Type B pancreatic cell (in vitro differentiated cells): ENCODE measurements at regions not wholly inside any gene's neighbourhood (a gene's known extent, or its start where the extent isn't known, plus 50 kb on each side); places are given as distances from the start of the nearest gene placed in this dataset.

Experiments
- DNase-seq: peaks from one replicate; pipeline ENCODE4 v3.0.0; 2021; ENCODE audit warnings: mixed read lengths; ENCODE audit not compliant: unreplicated experiment; ENCODE audit errors: extremely low spot score
- H3K27ac Mint-ChIP-seq: 2 replicates; pipeline ENCODE4 v1.8.0; 2021; ENCODE audit warnings: mild to moderate bottlenecking, mixed read lengths
- H3K27me3 Mint-ChIP-seq: 2 replicates; pipeline ENCODE4 v1.8.0; 2021; ENCODE audit warnings: mixed read lengths
- H3K36me3 Mint-ChIP-seq: 2 replicates; pipeline ENCODE4 v1.8.0; 2021; ENCODE audit warnings: mixed read lengths
- H3K4me1 Mint-ChIP-seq: one replicate; pipeline ENCODE4 v1.8.0; 2021; ENCODE audit warnings: mixed read lengths; ENCODE audit not compliant: unreplicated experiment
- H3K4me3 Mint-ChIP-seq: 2 replicates; pipeline ENCODE4 v1.8.0; 2021; ENCODE audit warnings: mild to moderate bottlenecking, mixed read lengths
- H3K9me3 Mint-ChIP-seq: 2 replicates; pipeline ENCODE4 v1.8.0; 2021; ENCODE audit warnings: mixed read lengths
- TF ChIP-seq, protein P1 (sequence below): fragments of 200-600 bp; sonication (generic); conservative IDR thresholded peaks from 2 replicates; pipeline ENCODE4 v1.5.0; 2021; ENCODE audit warnings: antibody characterized with exemption, mild to moderate bottlenecking

DNA sequence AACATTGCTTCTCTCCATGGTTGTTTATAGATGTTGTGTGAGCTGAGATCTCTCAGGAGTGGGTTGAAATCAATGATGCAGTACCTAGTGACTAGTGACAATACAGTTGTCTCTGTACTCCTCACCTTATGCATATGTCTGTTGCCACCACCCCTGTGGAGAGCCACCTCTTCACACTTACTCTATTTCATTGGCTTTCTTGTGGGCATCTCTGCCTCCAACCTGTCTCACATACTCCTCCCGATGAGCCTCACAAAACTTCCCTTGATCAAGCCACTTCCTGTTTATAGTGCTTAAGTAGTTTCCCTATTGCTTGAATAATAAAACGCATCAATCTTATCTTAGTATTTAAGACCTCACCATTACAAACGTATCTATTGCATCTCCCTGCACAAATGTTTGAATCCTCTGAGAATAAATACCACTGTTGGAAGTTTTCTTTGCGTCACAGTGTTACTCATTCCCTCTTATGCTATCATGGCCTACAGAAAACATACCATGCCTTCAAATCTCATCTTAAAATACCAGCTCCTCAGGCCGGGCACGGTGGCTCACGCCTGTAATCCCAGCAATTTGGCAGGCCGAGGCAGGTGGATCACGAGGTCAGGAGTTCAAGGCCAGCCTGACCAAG lies 54.7 kb upstream of the GREM2 start:
- no peak for DNase-seq
- Mint-ChIP-seq H3K4me1 (no peaks in the 10 kb centered on the region), H3K9me3 (no peaks in the 10 kb centered on the region), H3K27me3 (peaks cover 7% of the 10 kb centered on the region), H3K27ac (no peak overlapping the region), H3K4me3 (no peak overlapping the region), H3K36me3 (no peaks in the 10 kb centered on the region)
- TF ChIP-seq, protein P1, sequence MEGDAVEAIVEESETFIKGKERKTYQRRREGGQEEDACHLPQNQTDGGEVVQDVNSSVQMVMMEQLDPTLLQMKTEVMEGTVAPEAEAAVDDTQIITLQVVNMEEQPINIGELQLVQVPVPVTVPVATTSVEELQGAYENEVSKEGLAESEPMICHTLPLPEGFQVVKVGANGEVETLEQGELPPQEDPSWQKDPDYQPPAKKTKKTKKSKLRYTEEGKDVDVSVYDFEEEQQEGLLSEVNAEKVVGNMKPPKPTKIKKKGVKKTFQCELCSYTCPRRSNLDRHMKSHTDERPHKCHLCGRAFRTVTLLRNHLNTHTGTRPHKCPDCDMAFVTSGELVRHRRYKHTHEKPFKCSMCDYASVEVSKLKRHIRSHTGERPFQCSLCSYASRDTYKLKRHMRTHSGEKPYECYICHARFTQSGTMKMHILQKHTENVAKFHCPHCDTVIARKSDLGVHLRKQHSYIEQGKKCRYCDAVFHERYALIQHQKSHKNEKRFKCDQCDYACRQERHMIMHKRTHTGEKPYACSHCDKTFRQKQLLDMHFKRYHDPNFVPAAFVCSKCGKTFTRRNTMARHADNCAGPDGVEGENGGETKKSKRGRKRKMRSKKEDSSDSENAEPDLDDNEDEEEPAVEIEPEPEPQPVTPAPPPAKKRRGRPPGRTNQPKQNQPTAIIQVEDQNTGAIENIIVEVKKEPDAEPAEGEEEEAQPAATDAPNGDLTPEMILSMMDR, result no peak

GRCh38 chr1:240663169-240663879 lies 51.4 kb upstream of the GREM2 start:
- Mint-ChIP-seq H3K27me3 (peaks cover 7% of the 10 kb centered on the region), H3K4me1 (no peaks in the 10 kb centered on the region), H3K4me3 (no peak overlapping the region), H3K27ac (no peak overlapping the region), H3K36me3 (no peaks in the 10 kb centered on the region), H3K9me3 (no peaks in the 10 kb centered on the region)
- DNase-seq, result no peak
- TF ChIP-seq, protein P1, result no peak
